Stimulated activated naive CD8-positive, alpha-beta T cell treated with anti-CD3 and anti-CD28 coated beads, Interleukin-15, Interleukin-2, amounts not matched to agents 100 ng/mL and 50 ng/mL, for 24 hours (primary cell): ENCODE measurements at regions not wholly inside any gene's neighbourhood (a gene's known extent, or its start where the extent isn't known, plus 50 kb on each side); places are given as distances from the start of the nearest gene placed in this dataset.
A peak's percentile ranks its signal among the peaks of the same experiment; 100 is the strongest.

Experiments used
- H3K27ac Mint-ChIP-seq: one replicate; pipeline ENCODE4 v1.8.0; 2021; ENCODE audit warnings: mild to moderate bottlenecking, mixed read lengths
- H3K27me3 Mint-ChIP-seq: one replicate; pipeline ENCODE4 v1.8.0; 2021; ENCODE audit warnings: mixed read lengths
- H3K36me3 Mint-ChIP-seq: one replicate; pipeline ENCODE4 v1.8.0; 2021; ENCODE audit warnings: low read depth, mixed read lengths
- H3K4me1 Mint-ChIP-seq: one replicate; pipeline ENCODE4 v1.8.0; 2021; ENCODE audit warnings: low read depth, mixed read lengths
- H3K4me3 Mint-ChIP-seq: one replicate; pipeline ENCODE4 v1.8.0; 2021; ENCODE audit warnings: mild to moderate bottlenecking, mixed read lengths
- H3K9me3 Mint-ChIP-seq: one replicate; pipeline ENCODE4 v1.8.0; 2021; ENCODE audit warnings: mixed read lengths

GRCh38 chr20:4608861-4609260 lies 77.4 kb upstream of the PRNP start:
- H3K36me3 Mint-ChIP-seq = no peaks in the 10 kb centered on the region

GRCh38 chr20:4607287-4607713 lies 79.0 kb upstream of the PRNP start:
- Mint-ChIP-seq H3K27me3 (peaks cover 13% of the 10 kb centered on the region), H3K4me3 (no peak overlapping the region), H3K36me3 (no peaks in the 10 kb centered on the region), H3K4me1 (peaks cover 6% of the 10 kb centered on the region), H3K9me3 (no peaks in the 10 kb centered on the region), H3K27ac (no peak overlapping the region)

More at GRCh38 chr20:4608861-4609260, 77.4 kb upstream of the PRNP start:
- H3K4me1 Mint-ChIP-seq = peaks cover 7% of the 10 kb centered on the region
- H3K27ac Mint-ChIP-seq = no peak overlapping the region
- no peaks in the 10 kb centered on the region for H3K9me3 Mint-ChIP-seq
- H3K27me3 Mint-ChIP-seq = peaks cover 7% of the 10 kb centered on the region
- H3K4me3 Mint-ChIP-seq = no peak overlapping the region

GRCh38 chr20:4606051-4606450 lies 80.2 kb upstream of the PRNP start:
- Mint-ChIP-seq H3K4me3 (no peak overlapping the region), H3K4me1 (peaks cover 6% of the 10 kb centered on the region), H3K36me3 (no peaks in the 10 kb centered on the region), H3K9me3 (no peaks in the 10 kb centered on the region), H3K27me3 (peaks cover 18% of the 10 kb centered on the region), H3K27ac (no peak overlapping the region)

- Mint-ChIP-seq H3K36me3 (no peaks in the 10 kb centered on the region), H3K27ac (no peak overlapping the region), H3K4me1 (peaks cover 6% of the 10 kb centered on the region), H3K4me3 (no peak overlapping the region), H3K27me3 (peaks cover 18% of the 10 kb centered on the region), H3K9me3 (no peaks in the 10 kb centered on the region)
Measured at GRCh38 chr20:4605166-4605565, 81.1 kb upstream of the PRNP start.

- H3K36me3 Mint-ChIP-seq = no peaks in the 10 kb centered on the region
- H3K9me3 Mint-ChIP-seq = no peaks in the 10 kb centered on the region
- peaks cover 19% of the 10 kb centered on the region for H3K27me3 Mint-ChIP-seq
- no peak overlapping the region for H3K27ac Mint-ChIP-seq
- peaks cover 6% of the 10 kb centered on the region for H3K4me1 Mint-ChIP-seq
- no peak overlapping the region for H3K4me3 Mint-ChIP-seq
Measured at GRCh38 chr20:4604580-4604979, 81.7 kb upstream of the PRNP start.

GRCh38 chr20:4603724-4604123 lies 82.5 kb upstream of the PRNP start:
- Mint-ChIP-seq H3K27ac (no peak overlapping the region), H3K4me3 (no peak overlapping the region), H3K27me3 (peaks cover 21% of the 10 kb centered on the region), H3K4me1 (peaks cover 6% of the 10 kb centered on the region), H3K36me3 (no peaks in the 10 kb centered on the region), H3K9me3 (no peaks in the 10 kb centered on the region)

GRCh38 chr20:4602297-4602631 lies 84.0 kb upstream of the PRNP start:
- H3K4me3 Mint-ChIP-seq = no peak overlapping the region
- no peaks in the 10 kb centered on the region for H3K9me3 Mint-ChIP-seq
- H3K27ac Mint-ChIP-seq = no peak overlapping the region
- peaks cover 23% of the 10 kb centered on the region for H3K27me3 Mint-ChIP-seq
- H3K36me3 Mint-ChIP-seq = no peaks in the 10 kb centered on the region
- peaks cover 3% of the 10 kb centered on the region for H3K4me1 Mint-ChIP-seq

- Mint-ChIP-seq H3K36me3 (no peaks in the 10 kb centered on the region), H3K27ac (no peak overlapping the region), H3K9me3 (no peaks in the 10 kb centered on the region), H3K4me1 (no peaks in the 10 kb centered on the region), H3K4me3 (no peak overlapping the region), H3K27me3 (peaks cover 27% of the 10 kb centered on the region)
Measured at GRCh38 chr20:4601630-4602296, 84.5 kb upstream of the PRNP start.

GRCh38 chr20:4600308-4601014 lies 85.8 kb upstream of the PRNP start:
- Mint-ChIP-seq H3K9me3 (no peaks in the 10 kb centered on the region), H3K4me1 (no peaks in the 10 kb centered on the region), H3K27me3 (peaks cover 27% of the 10 kb centered on the region), H3K4me3 (no peak overlapping the region), H3K36me3 (no peaks in the 10 kb centered on the region), H3K27ac (no peak overlapping the region)

GRCh38 chr20:4597215-4597614 lies 89.0 kb upstream of the PRNP start:
- Mint-ChIP-seq H3K4me3 (no peak overlapping the region), H3K4me1 (peaks cover 6% of the 10 kb centered on the region), H3K27ac (no peak overlapping the region), H3K27me3 (peaks cover 16% of the 10 kb centered on the region), H3K36me3 (no peaks in the 10 kb centered on the region), H3K9me3 (no peaks in the 10 kb centered on the region)

- peak overlapping the region; percentile 6 for H3K4me3 Mint-ChIP-seq
- peaks cover 10% of the 10 kb centered on the region for H3K4me1 Mint-ChIP-seq
- no peaks in the 10 kb centered on the region for H3K9me3 Mint-ChIP-seq
- H3K36me3 Mint-ChIP-seq = no peaks in the 10 kb centered on the region
- peaks cover 8% of the 10 kb centered on the region for H3K27me3 Mint-ChIP-seq
- no peak overlapping the region for H3K27ac Mint-ChIP-seq
Measured at GRCh38 chr20:4593149-4593525, 93.1 kb upstream of the PRNP start.

- no peaks in the 10 kb centered on the region for H3K9me3 Mint-ChIP-seq
- peaks cover 8% of the 10 kb centered on the region for H3K27me3 Mint-ChIP-seq
- H3K4me3 Mint-ChIP-seq = peak overlapping the region; percentile 6
- H3K36me3 Mint-ChIP-seq = no peaks in the 10 kb centered on the region
- no peak overlapping the region for H3K27ac Mint-ChIP-seq
- H3K4me1 Mint-ChIP-seq = peaks cover 10% of the 10 kb centered on the region
Measured at GRCh38 chr20:4592316-4593148, 93.7 kb upstream of the PRNP start.

GRCh38 chr20:4591975-4592315 lies 94.3 kb upstream of the PRNP start:
- no peak overlapping the region for H3K27ac Mint-ChIP-seq
- peaks cover 3% of the 10 kb centered on the region for H3K27me3 Mint-ChIP-seq
- H3K9me3 Mint-ChIP-seq = no peaks in the 10 kb centered on the region
- no peak overlapping the region for H3K4me3 Mint-ChIP-seq
- peaks cover 10% of the 10 kb centered on the region for H3K4me1 Mint-ChIP-seq
- H3K36me3 Mint-ChIP-seq = no peaks in the 10 kb centered on the region

GRCh38 chr20:4585758-4586157 lies 100.5 kb upstream of the PRNP start:
- H3K4me3 Mint-ChIP-seq = no peak overlapping the region
- no peaks in the 10 kb centered on the region for H3K36me3 Mint-ChIP-seq
- H3K27ac Mint-ChIP-seq = no peak overlapping the region
- H3K27me3 Mint-ChIP-seq = peaks cover 23% of the 10 kb centered on the region
- H3K9me3 Mint-ChIP-seq = no peaks in the 10 kb centered on the region
- no peaks in the 10 kb centered on the region for H3K4me1 Mint-ChIP-seq

GRCh38 chr20:4585104-4585753 lies 101.0 kb upstream of the PRNP start:
- Mint-ChIP-seq H3K27me3 (peaks cover 24% of the 10 kb centered on the region), H3K4me3 (no peak overlapping the region), H3K9me3 (no peaks in the 10 kb centered on the region), H3K4me1 (no peaks in the 10 kb centered on the region), H3K27ac (no peak overlapping the region), H3K36me3 (no peaks in the 10 kb centered on the region)
